ENCODE measurements at regions not wholly inside any gene's neighbourhood (a gene's known extent, or its start where the extent isn't known, plus 50 kb on each side); places are given as distances from the start of the nearest gene placed in this dataset.

GRCh38 chr13:62092536-62092935, 676.9 kb upstream of the PCDH20 start:
- in situ Hi-C loops (cut with HindIII; ENCODE audit: low sequenced_read_pairs): loop anchor here (10.0 kb wide), 1 partner anchor 52 kb away; no protein-coding TSS in a partner anchor
- TF ChIP-seq CTCF (IDR thresholded peaks at IDR 0.05; ENCODE audit: low read depth, low read length, missing control alignments): no peak
- no peak for DNase-seq (ENCODE audit: low read depth)
- H3K4me3 ChIP-seq (ENCODE audit: low read depth, low read length): no peak overlapping the region

- no peak for DNase-seq (ENCODE audit: low read depth)
- no peak overlapping the region for H3K4me3 ChIP-seq (ENCODE audit: low read depth, low read length)
- TF ChIP-seq CTCF (IDR thresholded peaks at IDR 0.05; ENCODE audit: low read depth, low read length, missing control alignments): no peak
- in situ Hi-C loops (cut with HindIII; ENCODE audit: low sequenced_read_pairs): no loop called here
These were observed 672.5 kb upstream of the PCDH20 start for GRCh38 chr13:62088165-62088564.

- TF ChIP-seq CTCF (IDR thresholded peaks at IDR 0.05; ENCODE audit: low read depth, low read length, missing control alignments): no peak
- in situ Hi-C loops (cut with HindIII; ENCODE audit: low sequenced_read_pairs): no loop called here
- no peak overlapping the region for H3K4me3 ChIP-seq (ENCODE audit: low read depth, low read length)
- DNase-seq (ENCODE audit: low read depth): no peak
These were observed 671.5 kb upstream of the PCDH20 start for GRCh38 chr13:62087124-62087523.

- no peak for DNase-seq (ENCODE audit: low read depth)
- TF ChIP-seq CTCF (IDR thresholded peaks at IDR 0.05; ENCODE audit: low read depth, low read length, missing control alignments): no peak
- in situ Hi-C loops (cut with HindIII; ENCODE audit: low sequenced_read_pairs): no loop called here
- H3K4me3 ChIP-seq (ENCODE audit: low read depth, low read length): no peak overlapping the region
These were observed 669.9 kb upstream of the PCDH20 start for GRCh38 chr13:62085337-62086229.

GRCh38 chr13:62084728-62085127, 669.1 kb upstream of the PCDH20 start:
- no peak for DNase-seq (ENCODE audit: low read depth)
- no peak for TF ChIP-seq CTCF (IDR thresholded peaks at IDR 0.05; ENCODE audit: low read depth, low read length, missing control alignments)
- no peak overlapping the region for H3K4me3 ChIP-seq (ENCODE audit: low read depth, low read length)
- in situ Hi-C loops (cut with HindIII; ENCODE audit: low sequenced_read_pairs): no loop called here

GRCh38 chr13:62067821-62068220, 652.2 kb upstream of the PCDH20 start:
- no peak for TF ChIP-seq CTCF (IDR thresholded peaks at IDR 0.05; ENCODE audit: low read depth, low read length, missing control alignments)
- H3K4me3 ChIP-seq (ENCODE audit: low read depth, low read length): no peak overlapping the region
- no peak for DNase-seq (ENCODE audit: low read depth)
- in situ Hi-C loops (cut with HindIII; ENCODE audit: low sequenced_read_pairs): no loop called here
